ENCODE measurements at regions not wholly inside any gene's neighbourhood (a gene's known extent, or its start where the extent isn't known, plus 50 kb on each side); places are given as distances from the start of the nearest gene placed in this dataset.

DNA sequence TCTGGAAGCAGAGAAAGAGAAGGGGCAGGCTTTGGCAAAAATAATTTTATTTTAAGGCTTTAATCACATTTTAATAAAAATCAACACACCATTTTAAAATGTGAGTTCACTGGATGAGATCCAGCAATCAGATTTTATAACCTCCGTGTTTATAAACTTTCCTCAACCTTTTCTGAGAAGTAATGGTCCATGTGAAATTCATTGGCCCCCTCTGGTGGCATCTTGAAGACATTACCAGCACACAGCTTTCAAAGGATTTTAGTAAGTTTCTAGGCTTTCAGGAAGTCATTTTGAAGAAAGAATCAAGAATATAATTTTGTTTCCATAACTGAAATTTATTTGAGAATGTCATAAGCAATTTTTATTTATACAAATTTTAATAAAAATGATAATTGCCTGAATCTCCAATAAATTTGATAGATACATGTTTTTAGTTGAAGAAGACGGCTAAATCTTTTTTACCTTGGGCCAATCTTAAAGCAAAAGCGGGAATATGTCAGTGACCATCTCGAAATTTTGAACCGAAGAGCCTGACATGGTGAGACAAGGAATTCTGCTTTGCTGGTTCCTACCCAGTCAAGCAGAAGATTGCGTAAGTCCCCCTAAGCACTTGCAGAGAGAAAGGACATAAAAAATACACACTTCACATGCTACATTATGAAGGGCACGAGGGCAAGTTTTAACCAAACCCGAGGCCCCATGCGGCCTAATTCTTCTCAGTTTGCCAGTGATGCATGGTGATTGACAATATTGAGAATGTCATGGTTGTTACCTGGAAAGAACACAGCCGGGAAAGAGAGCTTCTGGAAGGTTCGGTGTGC lies 128.4 kb upstream of the CBLN2 start:
- Histone ChIP-seq H3K9me3 (no peaks in the 10 kb centered on the region), H3K4me3 (no peak overlapping the region), H3K27me3 (no peaks in the 10 kb centered on the region), H3K4me1 (no peaks in the 10 kb centered on the region), H3K36me3 (no peaks in the 10 kb centered on the region), H3K27ac (no peak overlapping the region)
- no peak for DNase-seq (ENCODE audit: low spot score in 2 of 2)
- TF ChIP-seq, protein P1, sequence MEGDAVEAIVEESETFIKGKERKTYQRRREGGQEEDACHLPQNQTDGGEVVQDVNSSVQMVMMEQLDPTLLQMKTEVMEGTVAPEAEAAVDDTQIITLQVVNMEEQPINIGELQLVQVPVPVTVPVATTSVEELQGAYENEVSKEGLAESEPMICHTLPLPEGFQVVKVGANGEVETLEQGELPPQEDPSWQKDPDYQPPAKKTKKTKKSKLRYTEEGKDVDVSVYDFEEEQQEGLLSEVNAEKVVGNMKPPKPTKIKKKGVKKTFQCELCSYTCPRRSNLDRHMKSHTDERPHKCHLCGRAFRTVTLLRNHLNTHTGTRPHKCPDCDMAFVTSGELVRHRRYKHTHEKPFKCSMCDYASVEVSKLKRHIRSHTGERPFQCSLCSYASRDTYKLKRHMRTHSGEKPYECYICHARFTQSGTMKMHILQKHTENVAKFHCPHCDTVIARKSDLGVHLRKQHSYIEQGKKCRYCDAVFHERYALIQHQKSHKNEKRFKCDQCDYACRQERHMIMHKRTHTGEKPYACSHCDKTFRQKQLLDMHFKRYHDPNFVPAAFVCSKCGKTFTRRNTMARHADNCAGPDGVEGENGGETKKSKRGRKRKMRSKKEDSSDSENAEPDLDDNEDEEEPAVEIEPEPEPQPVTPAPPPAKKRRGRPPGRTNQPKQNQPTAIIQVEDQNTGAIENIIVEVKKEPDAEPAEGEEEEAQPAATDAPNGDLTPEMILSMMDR (IDR thresholded peaks at IDR 0.05), result peak in 2 of 3 experiments; percentile 17 to 45
- intact Hi-C loops (cut with DNase I), result no loop called here

DNA sequence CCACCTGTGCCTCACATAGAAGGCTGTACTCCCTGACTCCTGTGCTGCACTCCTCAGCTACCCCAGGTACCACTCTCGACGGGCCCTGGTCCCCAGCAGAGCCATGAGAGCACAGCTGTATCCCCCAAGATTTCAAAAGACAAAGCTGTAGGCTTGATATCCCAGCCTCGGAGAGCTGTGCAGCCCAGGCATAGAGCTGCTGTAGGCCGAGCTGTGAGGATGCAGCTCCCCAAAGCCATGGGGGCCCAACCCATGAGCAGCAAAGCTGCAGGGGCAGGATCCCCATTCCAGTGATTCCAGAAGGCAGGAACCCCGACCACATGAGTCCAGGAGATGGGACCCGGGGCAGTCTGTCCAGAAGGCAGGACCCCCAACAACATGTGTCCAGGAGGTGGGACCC lies 123.8 kb upstream of the CBLN2 start:
- TF ChIP-seq, protein P1 (IDR thresholded peaks at IDR 0.05), result no peak
- Histone ChIP-seq H3K4me3 (no peak overlapping the region), H3K9me3 (no peaks in the 10 kb centered on the region), H3K36me3 (no peaks in the 10 kb centered on the region), H3K27ac (no peak overlapping the region), H3K4me1 (no peaks in the 10 kb centered on the region), H3K27me3 (no peaks in the 10 kb centered on the region)
- intact Hi-C loops (cut with DNase I), result no loop called here
- no peak for DNase-seq (ENCODE audit: low spot score in 2 of 2)

DNA sequence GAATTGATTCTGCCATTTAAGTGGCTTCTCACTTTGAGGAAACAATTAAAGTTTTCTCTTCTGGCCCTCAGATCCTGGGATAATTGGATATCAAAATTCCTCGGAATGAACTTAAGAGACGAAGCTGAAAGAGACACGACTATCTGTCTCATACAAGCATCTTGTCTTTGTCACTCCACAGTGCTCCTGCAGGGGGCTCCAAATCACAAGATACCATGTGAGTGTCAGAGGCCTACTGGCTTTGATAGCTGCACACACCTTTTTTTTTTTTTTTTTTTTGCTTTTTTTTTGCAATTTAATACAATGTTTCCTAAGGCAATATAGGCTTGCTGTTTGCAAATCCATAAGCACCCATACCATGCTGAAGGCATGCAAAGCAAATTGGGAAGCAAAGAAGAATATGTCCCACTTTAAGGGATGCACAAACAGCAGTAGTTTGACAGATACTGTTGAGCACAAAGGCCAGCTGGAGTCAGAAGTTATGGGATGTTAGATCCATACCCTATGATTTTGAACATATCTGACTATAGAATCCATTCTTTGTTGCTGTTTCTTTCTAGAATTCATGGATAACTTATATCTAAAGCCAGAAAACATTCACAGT lies 109.0 kb upstream of the CBLN2 start:
- Histone ChIP-seq H3K4me1 (no peaks in the 10 kb centered on the region), H3K27me3 (no peaks in the 10 kb centered on the region), H3K27ac (no peak overlapping the region), H3K4me3 (no peak overlapping the region), H3K9me3 (no peaks in the 10 kb centered on the region), H3K36me3 (no peaks in the 10 kb centered on the region)
- no peak for DNase-seq (ENCODE audit: low spot score in 2 of 2)
- intact Hi-C loops (cut with DNase I), result no loop called here
- TF ChIP-seq, protein P1 (IDR thresholded peaks at IDR 0.05), result peak in 1 of 3 experiments; percentile 7

DNA sequence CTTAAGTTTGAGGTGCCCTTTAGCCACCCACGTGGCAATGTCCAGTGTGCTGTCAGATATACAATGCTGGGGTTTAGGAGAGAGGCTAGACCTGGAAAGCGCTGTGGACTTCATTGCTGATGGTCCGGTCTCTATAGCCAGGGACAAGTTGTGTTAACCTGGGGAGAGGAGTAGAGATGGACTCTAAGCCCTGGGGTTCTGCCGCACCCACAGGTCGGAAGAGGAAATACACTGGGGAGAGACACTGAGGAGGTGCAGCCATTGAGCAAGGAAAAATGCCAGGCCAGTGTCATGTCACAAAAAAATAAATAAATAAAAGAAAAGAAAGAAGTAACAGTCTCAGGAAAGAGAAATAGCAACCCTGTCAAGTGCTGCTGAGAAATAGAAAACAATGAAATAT lies 106.9 kb upstream of the CBLN2 start:
- H3K9me3 ChIP-seq, result no peaks in the 10 kb centered on the region
- no peak for DNase-seq (ENCODE audit: low spot score in 2 of 2)
- no peak overlapping the region for H3K27ac ChIP-seq
- TF ChIP-seq, protein P1 (IDR thresholded peaks at IDR 0.05), result no peak
- H3K4me3 ChIP-seq, result no peak overlapping the region
- no peaks in the 10 kb centered on the region for H3K36me3 ChIP-seq
- H3K27me3 ChIP-seq, result no peaks in the 10 kb centered on the region
- H3K4me1 ChIP-seq, result no peaks in the 10 kb centered on the region
- intact Hi-C loops (cut with DNase I), result no loop called here

DNA sequence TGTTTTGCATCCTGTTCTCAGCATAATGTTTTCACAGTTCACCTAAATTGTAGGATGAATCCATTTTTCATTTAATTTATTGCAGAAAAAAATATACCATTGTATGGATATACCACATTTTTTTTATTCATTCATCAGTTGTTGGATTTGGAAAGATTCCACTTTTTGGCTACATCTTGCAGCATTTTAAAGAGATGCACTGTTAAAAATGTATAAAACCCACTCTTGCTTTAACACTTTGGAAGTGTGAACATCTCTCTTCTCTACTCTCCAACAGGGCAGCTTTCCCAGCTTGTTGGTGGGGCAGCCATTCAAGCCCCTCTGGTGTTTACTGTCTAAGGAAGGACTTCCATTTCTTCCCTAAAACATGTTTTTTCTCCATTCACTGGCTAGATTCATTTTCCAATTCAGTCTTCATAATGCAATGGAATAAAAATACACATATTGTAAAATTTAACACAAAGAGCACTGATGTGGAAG lies 104.4 kb upstream of the CBLN2 start:
- H3K27me3 ChIP-seq, result no peaks in the 10 kb centered on the region
- TF ChIP-seq, protein P1 (IDR thresholded peaks at IDR 0.05), result no peak
- intact Hi-C loops (cut with DNase I), result no loop called here
- H3K4me1 ChIP-seq, result no peaks in the 10 kb centered on the region
- no peak for DNase-seq (ENCODE audit: low spot score in 2 of 2)
- no peaks in the 10 kb centered on the region for H3K9me3 ChIP-seq
- H3K27ac ChIP-seq, result no peak overlapping the region
- no peaks in the 10 kb centered on the region for H3K36me3 ChIP-seq
- H3K4me3 ChIP-seq, result no peak overlapping the region
